NOMO-1 treated with dmso at 0.1 percent for 144 hours (cell line): ENCODE measurements at regions not wholly inside any gene's neighbourhood (a gene's known extent, or its start where the extent isn't known, plus 50 kb on each side); places are given as distances from the start of the nearest gene placed in this dataset.
"Not testable (repeated sequence)": the region's sequence is repeated elsewhere in the genome, so short reads cannot be mapped to it uniquely, and the experiment has no call there.

ENCODE experiments used
- DNase-seq: peaks from one replicate; lab custom pipeline; 2025; ENCODE audit not compliant: unreplicated experiment; lab: John Stamatoyannopoulos, UW

GRCh38 chr2:234166531-234166930 lies 116.0 kb downstream of the SPP2 start:
- DNase-seq = no peak

GRCh38 chr2:234165421-234165820 lies 114.9 kb downstream of the SPP2 start:
- no peak for DNase-seq

GRCh38 chr2:234164493-234165413 lies 114.3 kb downstream of the SPP2 start:
- DNase-seq = no peak

- no peak for DNase-seq
These were observed 113.1 kb downstream of the SPP2 start for GRCh38 chr2:234163510-234164045.

GRCh38 chr2:234162861-234163260 lies 112.4 kb downstream of the SPP2 start:
- no peak for DNase-seq

- no peak for DNase-seq
These were observed 111.4 kb downstream of the SPP2 start for GRCh38 chr2:234161932-234162331.

- DNase-seq = no peak
These were observed 108.3 kb downstream of the SPP2 start for GRCh38 chr2:234158812-234159211.

GRCh38 chr2:234157817-234158588 lies 107.5 kb downstream of the SPP2 start:
- no peak for DNase-seq

- DNase-seq = no peak
These were observed 105.8 kb downstream of the SPP2 start for GRCh38 chr2:234156326-234156725.

GRCh38 chr2:234152835-234153234 lies 102.3 kb downstream of the SPP2 start:
- not testable (repeated sequence) for DNase-seq

- DNase-seq = no peak
These were observed 96.9 kb downstream of the SPP2 start for GRCh38 chr2:234147335-234147861.

- DNase-seq = no peak
These were observed 95.8 kb downstream of the SPP2 start for GRCh38 chr2:234146087-234146826.

GRCh38 chr2:234145511-234145910 lies 95.0 kb downstream of the SPP2 start:
- no peak for DNase-seq

GRCh38 chr2:234145057-234145456 lies 94.6 kb downstream of the SPP2 start:
- no peak for DNase-seq

- no peak for DNase-seq
These were observed 93.4 kb downstream of the SPP2 start for GRCh38 chr2:234143896-234144295.

- DNase-seq = no peak
These were observed 92.0 kb downstream of the SPP2 start for GRCh38 chr2:234142530-234142929.

- no peak for DNase-seq
These were observed 89.3 kb downstream of the SPP2 start for GRCh38 chr2:234139755-234140154.

GRCh38 chr2:234138836-234139235 lies 88.3 kb downstream of the SPP2 start:
- DNase-seq = no peak

- no peak for DNase-seq
These were observed 87.0 kb downstream of the SPP2 start for GRCh38 chr2:234137400-234138014.

- DNase-seq = no peak
These were observed 86.0 kb downstream of the SPP2 start for GRCh38 chr2:234136461-234136860.
